Stimulated activated CD4-positive, alpha-beta T cell treated with anti-CD3 and anti-CD28 coated beads, TNF-alpha, amount 100 ng/mL, for 4 hours (primary cell): ENCODE measurements at regions not wholly inside any gene's neighbourhood (a gene's known extent, or its start where the extent isn't known, plus 50 kb on each side); places are given as distances from the start of the nearest gene placed in this dataset.

Experiments
- DNase-seq, 3 experiments: peaks; one replicate each; pipeline ENCODE4 v3.0.0-alpha.2; 2020; ENCODE audit warnings: low read depth in 3 of 3

GRCh38 chr2:48254839-48255238 is 59.6 kb upstream of the FOXN2 start:
- DNase-seq = no peak

GRCh38 chr2:48257456-48257855 is 57.0 kb upstream of the FOXN2 start:
- no peak for DNase-seq

GRCh38 chr2:48258481-48259149 is 55.9 kb upstream of the FOXN2 start:
- no peak for DNase-seq

- DNase-seq = no peak
Observed at GRCh38 chr2:48259811-48260210, 54.7 kb upstream of the FOXN2 start.

GRCh38 chr2:48264627-48265026 is 49.9 kb upstream of the FOXN2 start:
- no peak for DNase-seq
